ENCODE measurements at regions not wholly inside any gene's neighbourhood (a gene's known extent, or its start where the extent isn't known, plus 50 kb on each side); places are given as distances from the start of the nearest gene placed in this dataset.
"Not testable (repeated sequence)": the region's sequence is repeated elsewhere in the genome, so short reads cannot be mapped to it uniquely, and the experiment has no call there.

DNA sequence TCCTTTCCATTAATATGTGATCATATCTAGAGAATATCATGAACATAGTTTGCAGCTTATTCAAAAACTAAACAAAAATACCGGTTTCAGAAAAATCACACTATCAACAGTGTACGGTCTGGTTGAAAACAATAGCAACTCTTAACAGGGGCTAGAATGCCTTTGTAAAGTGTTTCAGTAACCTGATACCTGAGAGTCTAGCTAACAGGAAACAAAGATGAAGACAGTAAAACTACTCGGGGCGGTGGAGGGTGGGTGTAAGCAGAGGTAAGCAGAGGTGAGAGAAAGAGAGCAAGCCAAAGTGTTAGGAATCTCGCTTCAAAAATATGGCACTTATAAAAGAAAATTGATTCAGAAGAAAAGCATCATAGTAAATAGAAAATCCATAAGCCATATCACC is 109.0 kb upstream of the RGPD4 start:
- no peak overlapping the region for H3K4me3 ChIP-seq (ENCODE audit: low read depth, low read length)
- in situ Hi-C loops (cut with HindIII; ENCODE audit: low pct_ligation_motif_present, low sequenced_read_pairs), result no loop called here
- H3K36me3 ChIP-seq (replicated peaks), result no peaks in the 10 kb centered on the region
- H3K27ac ChIP-seq, result no peak overlapping the region
- TF ChIP-seq, protein P1, sequence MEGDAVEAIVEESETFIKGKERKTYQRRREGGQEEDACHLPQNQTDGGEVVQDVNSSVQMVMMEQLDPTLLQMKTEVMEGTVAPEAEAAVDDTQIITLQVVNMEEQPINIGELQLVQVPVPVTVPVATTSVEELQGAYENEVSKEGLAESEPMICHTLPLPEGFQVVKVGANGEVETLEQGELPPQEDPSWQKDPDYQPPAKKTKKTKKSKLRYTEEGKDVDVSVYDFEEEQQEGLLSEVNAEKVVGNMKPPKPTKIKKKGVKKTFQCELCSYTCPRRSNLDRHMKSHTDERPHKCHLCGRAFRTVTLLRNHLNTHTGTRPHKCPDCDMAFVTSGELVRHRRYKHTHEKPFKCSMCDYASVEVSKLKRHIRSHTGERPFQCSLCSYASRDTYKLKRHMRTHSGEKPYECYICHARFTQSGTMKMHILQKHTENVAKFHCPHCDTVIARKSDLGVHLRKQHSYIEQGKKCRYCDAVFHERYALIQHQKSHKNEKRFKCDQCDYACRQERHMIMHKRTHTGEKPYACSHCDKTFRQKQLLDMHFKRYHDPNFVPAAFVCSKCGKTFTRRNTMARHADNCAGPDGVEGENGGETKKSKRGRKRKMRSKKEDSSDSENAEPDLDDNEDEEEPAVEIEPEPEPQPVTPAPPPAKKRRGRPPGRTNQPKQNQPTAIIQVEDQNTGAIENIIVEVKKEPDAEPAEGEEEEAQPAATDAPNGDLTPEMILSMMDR (IDR thresholded peaks at IDR 0.05; ENCODE audit: low read depth, low read length, missing control alignments), result no peak
- no peaks in the 10 kb centered on the region for H3K27me3 ChIP-seq (replicated peaks)
- DNase-seq, result no peak

GRCh38 chr2:107719141-107719540 is 107.6 kb upstream of the RGPD4 start:
- H3K4me3 ChIP-seq (ENCODE audit: low read depth, low read length), result no peak overlapping the region
- TF ChIP-seq, protein P1 (IDR thresholded peaks at IDR 0.05; ENCODE audit: low read depth, low read length, missing control alignments), result no peak
- in situ Hi-C loops (cut with HindIII; ENCODE audit: low pct_ligation_motif_present, low sequenced_read_pairs), result no loop called here
- no peaks in the 10 kb centered on the region for H3K36me3 ChIP-seq (replicated peaks)
- no peak for DNase-seq
- H3K27me3 ChIP-seq (replicated peaks), result no peaks in the 10 kb centered on the region
- H3K27ac ChIP-seq, result no peak overlapping the region

DNA sequence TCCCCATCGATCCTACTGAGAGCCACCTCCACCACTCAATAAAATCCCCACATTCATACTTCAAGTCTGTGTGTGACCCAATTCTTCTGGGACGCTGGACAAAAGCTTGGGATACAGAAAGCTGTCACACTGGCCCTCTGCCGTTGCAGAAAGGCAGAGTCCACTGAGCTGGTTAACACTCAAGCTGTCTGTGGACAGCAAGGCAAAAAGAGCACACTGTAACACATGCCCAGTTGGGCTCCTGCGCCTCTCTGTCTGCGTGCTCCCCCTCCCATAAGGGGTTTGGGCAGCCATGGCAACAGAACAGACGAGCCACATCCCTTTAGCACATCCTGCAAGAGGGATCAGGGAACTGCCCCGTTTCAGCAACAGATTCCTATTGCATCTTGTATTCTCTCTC is 106.9 kb upstream of the RGPD4 start:
- DNase-seq, result no peak
- H3K27me3 ChIP-seq (replicated peaks), result no peaks in the 10 kb centered on the region
- no peaks in the 10 kb centered on the region for H3K36me3 ChIP-seq (replicated peaks)
- in situ Hi-C loops (cut with HindIII; ENCODE audit: low pct_ligation_motif_present, low sequenced_read_pairs), result no loop called here
- TF ChIP-seq, protein P1 (IDR thresholded peaks at IDR 0.05; ENCODE audit: low read depth, low read length, missing control alignments), result no peak
- H3K27ac ChIP-seq, result no peak overlapping the region
- no peak overlapping the region for H3K4me3 ChIP-seq (ENCODE audit: low read depth, low read length)

DNA sequence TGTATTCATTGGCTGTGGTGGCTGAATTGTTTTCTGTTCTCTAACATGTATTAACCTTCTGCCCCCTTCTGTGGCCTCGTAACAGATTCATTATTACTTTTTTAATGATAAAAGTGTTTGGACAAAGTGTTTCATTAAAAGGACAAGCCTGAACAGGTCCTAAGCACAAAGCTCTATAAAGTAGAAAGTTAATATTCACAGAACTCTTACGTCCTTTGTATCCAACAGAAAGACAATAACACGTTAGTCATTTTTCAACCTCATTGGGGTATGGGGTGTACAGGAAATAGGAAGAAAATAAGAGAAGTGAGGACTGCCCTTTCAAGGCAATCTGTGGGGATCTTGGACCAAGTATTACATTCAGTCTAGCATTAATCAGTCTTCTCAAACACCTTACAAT is 105.5 kb upstream of the RGPD4 start:
- H3K4me3 ChIP-seq (ENCODE audit: low read depth, low read length), result no peak overlapping the region
- no peak for DNase-seq
- TF ChIP-seq, protein P1 (IDR thresholded peaks at IDR 0.05; ENCODE audit: low read depth, low read length, missing control alignments), result no peak
- no peaks in the 10 kb centered on the region for H3K27me3 ChIP-seq (replicated peaks)
- in situ Hi-C loops (cut with HindIII; ENCODE audit: low pct_ligation_motif_present, low sequenced_read_pairs), result no loop called here
- no peaks in the 10 kb centered on the region for H3K36me3 ChIP-seq (replicated peaks)
- H3K27ac ChIP-seq, result no peak overlapping the region

- no peaks in the 10 kb centered on the region for H3K27me3 ChIP-seq (replicated peaks)
- H3K4me3 ChIP-seq (ENCODE audit: low read depth, low read length), result no peak overlapping the region
- TF ChIP-seq, protein P1 (IDR thresholded peaks at IDR 0.05; ENCODE audit: low read depth, low read length, missing control alignments), result no peak
- H3K36me3 ChIP-seq (replicated peaks), result no peaks in the 10 kb centered on the region
- H3K27ac ChIP-seq, result no peak overlapping the region
- no peak for DNase-seq
- in situ Hi-C loops (cut with HindIII; ENCODE audit: low pct_ligation_motif_present, low sequenced_read_pairs), result no loop called here
Measured at GRCh38 chr2:107721586-107721985, 105.1 kb upstream of the RGPD4 start.

DNA sequence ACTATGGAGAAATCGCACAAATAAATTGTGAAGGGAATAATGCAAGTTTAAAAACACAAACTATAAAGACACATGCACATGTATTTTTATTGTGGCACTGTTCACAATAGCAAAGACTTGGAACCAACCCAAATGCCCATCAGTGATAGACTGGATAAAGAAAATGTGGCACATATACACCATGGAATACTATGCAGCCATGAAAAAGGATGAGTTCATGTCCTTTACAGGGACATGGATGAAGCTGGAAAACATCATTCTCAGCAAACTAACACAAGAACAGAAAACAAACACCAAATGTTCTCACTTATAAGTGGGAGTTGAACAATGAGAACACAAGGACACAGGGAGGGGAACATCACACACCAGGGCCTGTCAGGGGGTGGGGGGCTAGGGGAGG is 100.9 kb upstream of the RGPD4 start:
- H3K4me3 ChIP-seq (ENCODE audit: low read depth, low read length); H3K36me3 ChIP-seq (replicated peaks); H3K27ac ChIP-seq; H3K27me3 ChIP-seq (replicated peaks); DNase-seq; in situ Hi-C loops (cut with HindIII; ENCODE audit: low pct_ligation_motif_present, low sequenced_read_pairs): not testable (repeated sequence)

Data from brain microvascular endothelial cell (primary cell).